Transverse colon (tissue), 4 donors: ENCODE measurements at regions not wholly inside any gene's neighbourhood (a gene's known extent, or its start where the extent isn't known, plus 50 kb on each side); places are given as distances from the start of the nearest gene placed in this dataset.

Source experiments
- CTCF ChIP-seq, 5 experiments: fragments of 200-600 bp in 3 of 5; fragments of 450-650 bp in 2 of 5; sonication (generic) in 3 of 5; IDR thresholded peaks; 1 replicate in 2 of 5; 2 replicates in 3 of 5; pipeline ENCODE4 v1.5.1; 2016 to 2017; ENCODE audit warnings: antibody characterized with exemption in 5 of 5, inconsistent platforms in 3 of 5, mild to moderate bottlenecking in 2 of 5, moderate library complexity in 1 of 5
- EP300 ChIP-seq: sonication (generic); formaldehyde crosslinking; IDR thresholded peaks from one replicate; pipeline ENCODE4 v1.6.1; 2017; ENCODE audit warnings: antibody characterized with exemption, low read depth
- POLR2A ChIP-seq: fragments of 450-650 bp; IDR thresholded peaks from one replicate; pipeline ENCODE4 v1.6.1; 2016; ENCODE audit warnings: antibody characterized with exemption, mild to moderate bottlenecking, moderate library complexity
- POLR2AphosphoS5 ChIP-seq, 3 donors: sonication (generic); formaldehyde crosslinking; IDR thresholded peaks; one replicate each; pipeline ENCODE4 v1.6.1; 2016; ENCODE audit warnings: antibody characterized with exemption in 3 of 3

DNA sequence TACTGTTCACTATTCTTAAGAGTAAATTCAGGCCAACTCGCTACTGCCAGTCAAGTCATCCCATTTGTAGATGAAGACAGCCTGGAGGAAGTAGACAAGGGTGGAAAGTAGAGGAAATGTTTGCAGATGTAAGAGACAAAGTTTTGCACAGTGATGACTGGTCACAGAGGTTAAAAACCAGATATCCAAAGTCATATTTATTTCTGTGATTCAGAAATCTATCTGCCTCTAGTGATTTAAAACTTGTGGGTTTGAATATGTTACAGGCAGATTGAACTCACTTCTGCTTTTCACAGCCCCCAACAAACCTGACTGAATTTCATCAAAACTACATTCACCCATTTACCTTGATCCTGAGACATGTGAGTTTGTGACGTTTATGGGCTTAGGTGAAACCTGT, 484.7 kb upstream of the C1orf87 start:
- TF ChIP-seq CTCF (IDR thresholded peaks at IDR 0.05) (no peak), POLR2AphosphoS5 (IDR thresholded peaks at IDR 0.05) (no peak), POLR2A (no peak), EP300 (no peak)
